GM18858 (cell line): ENCODE measurements at regions not wholly inside any gene's neighbourhood (a gene's known extent, or its start where the extent isn't known, plus 50 kb on each side); places are given as distances from the start of the nearest gene placed in this dataset.
"Not testable (repeated sequence)": the region's sequence is repeated elsewhere in the genome, so short reads cannot be mapped to it uniquely, and the experiment has no call there.

ENCODE experiments used
- ATAC-seq: cut with Tn5 transposase; IDR thresholded peaks from one replicate; pipeline ENCODE4 v1.9.1; 2021; ENCODE audit not compliant: unreplicated experiment

DNA sequence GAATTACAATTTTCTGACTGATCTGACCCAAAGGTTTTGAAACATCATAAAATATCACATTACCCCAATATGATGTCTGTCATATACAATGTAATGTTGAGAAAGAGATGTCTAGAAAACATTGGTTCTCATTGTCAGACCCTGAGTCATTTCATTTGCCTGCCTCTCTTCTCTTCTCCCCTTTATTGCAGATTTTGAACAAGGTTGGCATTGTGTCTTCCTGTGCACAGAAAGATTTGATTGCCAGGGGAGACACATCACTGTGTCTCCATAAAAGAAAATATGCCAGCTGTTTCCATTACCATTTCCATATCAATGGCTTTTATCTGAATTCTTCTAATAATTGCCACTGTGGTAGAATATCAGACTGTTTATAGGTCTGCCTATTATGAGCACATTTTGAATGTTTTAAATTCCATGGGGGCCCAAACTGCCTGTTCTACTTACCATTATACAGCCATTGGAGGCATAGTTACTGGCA lies 65.6 kb downstream of the IFI44 start:
- ATAC-seq = no peak

DNA sequence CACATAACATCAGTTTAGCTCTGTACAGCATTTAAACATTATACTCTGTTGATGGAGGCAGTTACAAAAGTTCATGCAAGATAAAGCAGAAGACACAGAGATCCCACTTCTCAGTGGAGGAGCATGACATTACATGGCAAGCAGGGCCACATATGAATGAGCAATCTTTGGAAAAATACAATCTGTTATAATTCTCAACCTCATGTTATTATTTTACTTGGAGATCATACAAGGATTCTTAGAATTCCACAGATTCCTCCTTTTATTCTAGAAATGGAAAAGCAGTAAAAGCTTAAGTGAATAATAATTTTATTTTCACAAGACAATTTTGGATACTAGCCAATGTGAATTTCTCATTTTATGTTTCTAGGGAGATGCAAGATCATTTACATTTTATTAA lies 66.6 kb downstream of the IFI44 start:
- no peak for ATAC-seq

DNA sequence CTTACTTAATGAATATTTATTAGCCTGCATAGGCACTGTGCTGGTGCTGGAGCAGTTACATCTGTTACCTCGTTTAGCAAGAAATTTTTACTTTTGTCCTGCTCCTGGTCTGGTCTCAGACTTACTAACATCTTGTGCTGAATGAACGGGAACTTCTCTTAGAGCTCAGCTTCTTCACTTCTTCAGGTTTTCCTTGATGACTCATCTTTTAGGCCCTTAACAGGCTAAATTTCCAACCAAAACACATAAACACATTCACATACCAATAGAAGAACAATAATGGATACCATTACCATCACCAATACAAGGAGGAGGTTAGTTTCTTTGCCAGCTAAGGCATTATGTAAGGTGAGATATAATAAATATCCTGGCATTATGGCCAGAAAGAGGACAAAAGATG lies 68.9 kb downstream of the IFI44 start:
- ATAC-seq = no peak

DNA sequence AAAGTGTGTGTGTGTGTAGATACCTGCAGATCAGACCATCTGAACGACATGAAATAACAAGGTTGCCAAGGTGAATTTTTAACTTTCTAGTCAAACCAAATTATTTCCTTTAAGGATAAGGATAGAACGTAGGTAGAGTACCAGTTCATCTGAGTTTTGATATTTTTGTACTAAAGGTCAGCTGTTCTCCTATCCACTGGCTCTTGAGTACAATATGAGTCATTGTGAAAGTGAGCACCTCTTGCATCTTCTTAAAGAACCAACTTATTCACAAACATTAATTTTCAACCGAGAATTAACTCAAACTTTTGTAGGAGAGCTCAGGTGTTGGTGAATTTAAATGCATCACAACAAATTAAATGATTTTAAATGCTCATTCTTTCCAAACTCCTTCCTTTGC lies 71.5 kb downstream of the IFI44 start:
- ATAC-seq = peak; percentile 53

DNA sequence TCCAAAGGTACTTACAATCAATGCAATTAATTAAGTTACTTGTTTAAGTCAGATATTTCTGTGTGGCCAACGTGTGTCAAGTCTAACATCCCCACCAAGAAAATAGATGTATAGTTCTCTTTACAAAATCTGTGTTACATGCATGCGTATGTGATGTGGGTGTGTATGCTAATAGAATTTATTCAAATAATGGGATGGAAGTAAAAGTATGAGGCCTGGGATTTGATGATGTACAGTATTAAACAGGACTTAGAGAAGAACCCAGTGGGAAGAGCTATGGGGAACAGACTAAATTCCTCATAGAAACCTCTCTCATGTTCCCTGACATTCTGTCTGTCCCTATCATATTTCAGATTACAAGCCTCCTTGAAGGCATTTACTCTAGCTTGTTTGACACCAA lies 72.5 kb downstream of the IFI44 start:
- ATAC-seq = no peak

DNA sequence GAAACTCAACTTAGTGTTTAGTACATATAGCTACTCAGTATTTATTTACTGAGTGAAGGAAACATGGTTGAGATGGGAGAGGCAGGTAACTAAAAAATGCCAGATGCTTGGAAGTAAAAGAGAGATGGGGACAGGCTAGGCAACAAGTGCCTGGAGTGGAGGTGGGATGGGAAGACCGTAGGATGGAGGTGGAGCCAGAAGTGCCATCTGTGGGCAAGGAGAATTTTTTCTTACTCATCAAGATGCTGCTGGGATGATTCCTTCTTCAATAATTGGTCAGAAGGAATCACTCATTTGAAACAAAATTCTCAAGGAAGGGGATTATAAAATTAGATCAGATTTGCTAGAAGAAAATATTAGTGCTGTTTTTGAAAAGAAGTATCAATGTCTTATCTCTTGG lies 72.9 kb downstream of the IFI44 start:
- ATAC-seq = no peak

DNA sequence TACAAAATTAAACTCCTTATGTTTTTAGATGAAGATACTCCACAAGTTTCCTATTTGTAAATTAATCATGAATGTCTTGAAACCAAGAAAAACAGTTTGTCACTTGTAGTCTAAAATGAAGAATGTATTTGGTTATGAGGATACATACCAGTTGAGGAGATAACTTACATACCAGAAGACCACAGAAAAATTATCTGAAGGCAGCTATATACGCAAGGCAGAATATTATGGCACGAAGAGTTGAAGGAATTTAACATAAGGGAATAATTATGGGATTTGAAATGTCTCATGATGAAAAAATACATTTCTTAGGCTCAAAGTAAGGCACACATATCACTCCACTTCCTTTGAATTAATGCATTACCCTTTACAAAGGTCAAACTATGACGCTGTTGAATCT lies 73.3 kb downstream of the IFI44 start:
- ATAC-seq = no peak

DNA sequence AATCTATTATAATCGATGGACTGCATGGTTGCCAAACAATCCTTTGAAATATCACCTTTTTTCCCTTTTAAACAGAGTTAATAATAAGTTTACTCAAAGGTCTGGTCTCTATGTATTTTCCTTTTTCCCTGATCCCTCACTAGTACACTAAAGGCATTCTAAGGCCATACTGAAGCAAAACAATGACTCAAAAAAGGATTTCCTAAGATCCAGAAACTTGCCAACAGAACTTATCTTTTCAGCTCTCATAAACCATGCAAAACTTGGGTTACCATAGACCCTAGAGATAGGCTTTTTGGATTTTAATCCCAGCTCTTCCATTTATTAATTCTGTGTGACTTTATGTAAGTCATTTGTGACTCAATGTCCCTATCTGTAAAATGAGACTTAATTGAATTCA lies 77.1 kb downstream of the IFI44 start:
- no peak for ATAC-seq

DNA sequence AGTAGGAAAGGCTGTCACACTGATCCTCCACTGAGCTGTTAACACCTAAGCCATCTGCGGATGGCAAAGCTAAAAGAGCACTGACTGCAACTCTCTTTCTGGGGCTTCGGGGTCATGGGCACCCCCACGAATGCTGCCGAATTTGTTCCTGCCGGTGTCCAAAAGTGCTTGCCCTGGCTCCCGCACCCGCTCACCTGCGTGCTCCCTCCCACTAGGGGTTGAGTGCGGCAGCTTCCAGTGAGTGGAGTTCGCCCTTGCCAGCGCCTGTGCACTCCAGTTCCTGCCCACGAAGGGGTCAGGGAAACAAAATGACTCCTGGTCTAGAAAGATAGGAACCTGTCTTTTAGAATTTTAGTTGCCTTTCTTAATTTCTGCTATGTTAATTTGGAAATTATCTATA lies 78.7 kb downstream of the IFI44 start:
- ATAC-seq = no peak

DNA sequence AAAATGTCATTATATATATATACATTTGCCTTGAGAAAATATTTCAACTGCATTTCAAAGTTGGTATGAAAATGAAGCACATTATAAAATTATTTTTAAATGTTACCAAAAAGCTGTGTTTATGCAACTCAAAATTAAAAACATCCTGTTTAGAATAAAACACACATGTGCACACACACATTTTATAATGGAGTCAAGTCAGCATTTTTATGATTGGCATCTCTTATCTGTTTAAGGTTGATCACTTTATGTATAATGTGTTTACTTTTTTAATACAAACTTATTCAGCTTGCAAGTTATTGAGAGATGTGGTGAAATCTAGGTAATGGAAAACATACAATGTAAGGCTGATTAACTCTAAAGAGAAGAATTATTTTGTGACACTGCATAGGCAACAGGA lies 80.4 kb downstream of the IFI44 start:
- ATAC-seq = no peak

DNA sequence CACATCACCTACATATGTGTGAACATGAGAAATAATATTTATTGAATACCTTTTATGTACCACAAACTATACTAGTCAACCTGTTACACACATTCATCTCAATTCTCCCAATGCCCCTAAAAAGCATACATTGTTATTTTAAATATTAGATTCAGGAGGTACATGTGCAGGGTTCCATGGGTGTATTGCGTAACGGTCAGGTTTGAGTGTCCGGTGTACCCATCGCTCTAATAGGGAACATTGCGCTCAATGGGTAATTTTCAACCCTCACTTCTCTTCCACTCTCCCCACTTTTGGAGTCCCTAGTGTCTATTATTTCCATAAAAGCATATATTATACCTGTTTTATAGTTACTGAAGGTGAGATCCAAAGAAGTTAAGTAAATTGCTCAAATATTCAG lies 82.0 kb downstream of the IFI44 start:
- no peak for ATAC-seq

DNA sequence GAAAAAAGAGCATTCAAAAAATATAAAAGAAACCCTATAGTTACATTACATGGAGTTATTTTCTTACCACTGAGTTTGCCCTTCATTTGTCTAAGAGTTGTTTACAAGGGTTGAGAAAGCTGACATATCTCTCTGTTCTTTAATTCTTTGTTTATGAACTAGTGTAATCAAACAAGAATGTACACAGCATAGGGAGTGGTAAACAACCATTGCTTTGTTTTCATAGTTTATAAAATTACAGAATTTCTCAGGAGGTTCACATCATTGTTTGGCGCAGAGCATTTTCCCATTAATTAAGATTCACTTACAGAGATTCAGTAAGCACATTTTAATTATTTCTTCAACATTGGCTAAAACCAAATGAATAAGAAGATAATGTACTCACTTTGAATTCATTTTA lies 87.6 kb downstream of the IFI44 start:
- no peak for ATAC-seq

DNA sequence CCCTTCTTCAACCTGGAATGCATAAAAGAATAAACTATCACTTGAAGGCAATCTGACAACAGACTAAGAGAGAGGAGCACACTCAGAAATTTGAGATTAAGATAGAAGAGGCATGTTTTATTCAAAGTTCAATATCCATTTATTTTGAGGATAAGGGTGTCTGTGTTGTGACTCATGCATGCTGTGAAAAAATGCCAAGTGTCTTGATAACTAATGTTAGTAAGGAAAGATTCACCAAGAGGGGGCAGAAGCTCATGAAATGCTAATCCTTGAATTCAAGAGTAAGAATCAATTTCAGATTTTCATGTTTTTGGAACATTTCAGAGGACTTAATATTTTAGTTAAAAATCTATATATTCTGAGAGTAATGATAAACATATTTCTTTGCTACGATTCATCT lies 94.0 kb downstream of the IFI44 start:
- no peak for ATAC-seq

DNA sequence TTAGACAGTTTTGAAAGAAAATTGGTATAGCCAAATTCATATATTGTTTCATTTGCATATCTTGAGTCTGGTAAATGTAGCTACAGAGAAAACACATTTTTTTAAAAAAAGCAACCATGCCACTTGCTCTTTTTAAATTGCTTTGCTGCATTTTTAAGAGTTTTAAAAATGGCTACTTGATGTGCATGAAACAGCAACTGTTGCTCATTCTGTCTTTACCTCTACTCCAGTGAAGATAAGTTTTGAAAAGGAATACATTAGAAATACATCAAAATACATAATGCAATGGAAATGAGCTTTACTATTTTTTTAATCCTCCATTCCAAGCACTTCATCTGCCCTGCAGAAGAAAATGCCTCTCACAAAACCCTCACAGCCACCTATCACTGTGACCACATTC lies 95.5 kb downstream of the IFI44 start:
- no peak for ATAC-seq

DNA sequence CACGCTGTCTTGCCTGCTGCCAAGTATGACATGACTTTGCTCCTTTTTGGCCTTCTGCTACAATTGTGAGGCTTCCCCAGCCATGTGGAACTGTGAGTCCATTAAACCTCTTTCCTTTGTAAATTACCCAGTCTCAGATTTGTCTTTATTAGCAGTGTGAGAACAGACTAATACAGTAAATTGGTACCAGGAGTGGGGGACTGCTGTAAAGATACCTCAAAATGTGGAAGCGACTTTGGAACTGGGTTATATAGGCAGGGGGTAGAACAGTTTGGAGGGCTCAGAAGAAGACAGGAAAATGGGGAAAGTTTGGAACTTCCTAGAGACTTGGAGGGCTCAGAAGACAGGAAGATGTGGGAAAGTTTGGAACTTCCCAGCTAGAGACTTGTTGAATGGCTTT lies 104.0 kb downstream of the IFI44 start:
- ATAC-seq = not testable (repeated sequence)

DNA sequence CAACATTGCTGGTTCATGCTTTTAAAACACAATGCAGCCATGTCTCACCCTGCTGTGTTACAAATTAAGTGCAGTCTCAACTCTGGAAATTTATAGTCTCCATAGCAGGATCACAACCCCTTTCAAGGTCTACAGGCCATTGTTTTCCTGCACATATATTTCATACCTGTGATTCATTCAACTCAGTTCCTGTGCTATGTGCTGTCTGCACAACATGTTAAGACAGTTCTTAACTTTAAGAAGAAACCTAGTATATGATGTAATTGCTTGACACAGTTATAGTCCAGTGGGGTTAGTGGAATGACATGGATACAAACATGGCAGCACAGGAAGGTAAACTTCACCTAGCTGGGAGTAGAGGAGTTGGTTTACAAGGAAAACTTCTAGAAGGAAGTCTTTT lies 106.4 kb downstream of the IFI44 start:
- ATAC-seq = no peak

DNA sequence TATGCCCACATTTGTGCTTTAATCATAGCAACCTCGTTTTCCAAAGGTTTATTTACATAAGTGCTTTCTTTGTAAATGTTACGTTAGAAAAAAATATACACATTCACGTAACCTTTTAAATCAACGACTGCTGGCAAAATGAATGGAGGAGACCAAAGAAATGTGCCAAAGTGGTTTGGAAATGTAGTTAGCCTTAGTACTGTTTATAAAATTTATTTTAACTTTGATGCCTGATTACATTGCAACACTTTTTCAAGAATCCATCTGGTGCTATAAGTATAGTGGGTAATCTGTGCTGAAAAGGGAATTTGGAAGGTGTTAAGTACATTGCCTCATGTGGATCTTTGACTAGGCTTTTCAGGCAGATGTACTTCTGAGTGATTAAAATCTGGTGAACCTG lies 108.9 kb downstream of the IFI44 start:
- no peak for ATAC-seq

DNA sequence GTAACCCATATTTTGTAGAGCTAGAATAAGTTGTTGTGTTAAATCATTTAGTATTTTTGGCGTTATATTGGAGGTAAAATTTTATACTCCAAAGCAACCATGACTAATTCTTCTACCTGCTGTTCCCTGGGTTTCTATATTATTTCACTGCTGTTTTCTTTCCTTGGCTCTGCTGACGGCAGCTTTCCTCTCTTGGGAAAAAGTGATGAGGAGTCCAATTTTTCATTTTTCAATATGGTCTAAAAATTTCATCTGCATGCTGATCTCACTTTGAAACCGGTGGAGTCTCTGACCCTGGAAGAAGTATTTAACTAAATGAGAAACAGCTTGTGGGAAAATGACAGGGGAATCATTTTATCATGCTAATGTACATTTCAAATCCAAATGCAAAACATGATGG lies 110.2 kb downstream of the IFI44 start:
- no peak for ATAC-seq

DNA sequence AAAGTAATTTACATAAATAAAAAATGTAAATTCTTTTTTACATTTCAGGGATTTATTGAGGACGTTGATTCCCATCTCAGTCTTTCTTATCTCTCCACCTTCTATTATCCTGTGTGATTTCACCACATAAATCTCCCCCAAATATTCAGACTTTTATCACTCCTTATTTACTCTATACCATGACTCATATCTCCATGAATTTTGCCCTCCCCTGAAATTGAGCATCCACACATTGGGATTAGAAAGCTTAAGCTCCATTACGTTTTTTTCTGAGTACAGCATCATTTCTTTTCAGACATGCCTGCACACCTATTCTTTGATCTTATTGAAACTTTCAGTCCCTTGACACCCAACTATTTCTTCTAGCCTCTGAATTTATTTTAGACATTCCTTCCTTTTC lies 111.2 kb downstream of the IFI44 start:
- no peak for ATAC-seq

DNA sequence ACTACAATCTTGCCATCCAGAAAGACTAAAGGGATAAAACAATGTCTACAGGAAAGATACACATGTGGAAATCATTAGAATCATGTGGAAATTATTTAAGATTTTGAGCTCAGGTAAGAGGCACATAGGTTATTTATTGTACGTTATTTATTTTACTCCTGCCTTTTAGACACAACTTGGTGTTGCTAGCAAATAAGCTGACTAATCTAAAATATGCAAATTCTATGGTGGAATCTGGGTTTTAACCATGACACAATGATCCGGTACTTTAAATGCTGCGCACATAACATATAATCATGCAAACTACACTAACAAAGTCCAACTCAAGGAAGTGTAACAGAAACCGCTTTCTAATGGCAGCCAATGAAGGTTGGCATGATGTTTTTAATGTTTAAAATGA lies 112.5 kb downstream of the IFI44 start:
- ATAC-seq = no peak

DNA sequence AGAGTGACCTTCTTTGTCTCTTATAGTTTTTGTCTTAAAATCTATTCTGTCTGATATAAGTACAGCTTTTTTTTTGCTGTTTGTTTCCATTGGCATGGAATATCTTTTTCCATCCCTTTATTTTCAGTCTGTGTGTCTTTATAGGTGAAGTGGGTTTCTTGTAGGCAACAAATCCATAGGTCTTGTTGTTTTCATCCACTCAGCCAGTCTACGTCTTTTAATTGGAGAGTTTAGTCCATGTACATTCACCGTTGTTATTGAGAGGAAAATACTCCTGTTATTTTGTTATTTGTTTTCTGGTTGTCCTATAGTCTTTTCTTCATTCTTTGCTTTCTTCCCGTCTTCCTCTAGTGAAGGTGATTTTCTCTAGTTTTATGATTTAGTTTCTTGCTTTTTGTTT lies 115.9 kb downstream of the IFI44 start:
- ATAC-seq = no peak

DNA sequence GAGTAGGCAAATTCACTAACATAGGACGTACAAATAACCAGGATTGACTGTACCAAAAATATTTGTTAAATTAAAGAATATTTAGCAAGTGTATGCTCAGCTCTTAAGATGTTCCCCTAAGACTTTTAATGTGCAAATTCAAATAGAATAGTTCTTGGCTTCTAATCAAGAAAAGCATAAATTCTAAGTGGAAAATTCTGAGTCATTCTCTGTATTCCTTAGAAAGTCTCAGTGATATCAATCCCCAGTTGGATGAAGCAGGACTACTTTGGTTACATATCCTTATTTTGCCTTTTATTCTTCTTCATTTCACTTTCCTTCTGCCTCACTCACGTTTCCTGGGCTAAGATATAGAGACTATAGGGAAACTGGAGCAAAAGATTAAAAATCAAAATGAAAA lies 130.2 kb downstream of the IFI44 start:
- ATAC-seq = no peak

DNA sequence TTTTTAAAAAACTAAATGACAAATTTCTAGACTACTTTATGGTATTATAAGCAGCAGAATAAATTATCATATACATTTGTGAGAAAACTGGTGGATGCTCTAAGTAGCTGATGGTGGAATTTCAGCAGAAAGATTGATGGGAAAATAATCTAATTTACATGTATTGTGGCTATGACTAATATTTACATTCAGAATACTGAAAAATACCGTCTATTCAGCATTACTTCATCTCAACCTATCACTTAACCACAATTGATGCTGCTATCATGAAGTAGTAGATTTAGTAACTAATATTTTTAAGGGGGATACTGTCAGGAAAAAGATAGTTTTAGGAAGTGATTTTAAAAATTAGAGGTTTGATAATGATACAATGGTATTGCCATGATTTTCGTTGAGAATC lies 137.9 kb downstream of the IFI44 start:
- no peak for ATAC-seq

DNA sequence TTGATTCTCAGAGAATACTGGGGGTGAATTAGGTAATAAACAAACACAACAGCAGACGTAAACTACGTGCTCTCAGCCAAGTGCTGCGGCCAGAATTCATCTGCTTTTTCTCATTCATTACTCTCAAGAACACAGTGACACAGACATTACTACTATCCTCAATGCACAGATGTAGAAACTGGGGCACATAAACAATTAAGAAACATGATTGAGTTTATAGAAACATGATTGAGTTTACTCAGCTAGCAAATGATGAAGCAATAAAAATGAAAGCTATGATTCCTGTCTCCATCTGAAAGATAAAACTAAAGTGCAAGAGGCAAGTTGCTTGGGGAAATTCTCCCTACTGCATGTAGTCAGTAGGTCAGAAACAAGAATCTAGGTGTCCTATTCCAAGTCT lies 140.5 kb downstream of the IFI44 start:
- ATAC-seq = no peak
